A673 (cell line): ENCODE measurements at regions not wholly inside any gene's neighbourhood (a gene's known extent, or its start where the extent isn't known, plus 50 kb on each side); places are given as distances from the start of the nearest gene placed in this dataset.
A peak's percentile ranks its signal among the peaks of the same experiment; 100 is the strongest.

Source experiments
- BruUV-seq: library from RNA; stranded (reverse); fragments of 400-500 nt; replicated peaks from 2 replicates; lab custom pipeline; 2021; lab: Mats Ljungman, UMichigan
- CTCF ChIA-PET: fragments of 300-600 bp; sonication (Branson Sonifier 250); formaldehyde crosslinking; loops from one replicate; lab custom pipeline; 2022; ENCODE audit warnings: antibody characterized with exemption; lab: Charles Lee
- POLR2A ChIA-PET: fragments of 300-600 bp; sonication (Branson Sonifier 250); formaldehyde crosslinking; loops from one replicate; lab custom pipeline; 2022; ENCODE audit warnings: antibody characterized with exemption; ENCODE audit not compliant: low non-redundant PET; lab: Charles Lee
- DNase-seq: peaks from one replicate; pipeline ENCODE4 v3.0.0-alpha.2; 2015; ENCODE audit warnings: low spot score
- H3K27ac ChIP-seq: fragments of 200-600 bp; sonication (generic); 2 replicates; pipeline ENCODE4 v1.5.1; 2016; ENCODE audit warnings: mixed run types, low read depth, mild to moderate bottlenecking, mixed read lengths, antibody characterized with exemption, low read length; ENCODE audit not compliant: poor library complexity, severe bottlenecking
- H3K27me3 ChIP-seq: fragments of 200-600 bp; sonication (generic); replicated peaks from 2 replicates; pipeline ENCODE4 v1.6.1; 2017; ENCODE audit warnings: mixed run types, low read depth, mild to moderate bottlenecking, mixed read lengths, antibody characterized with exemption, low read length; ENCODE audit not compliant: insufficient read depth, poor library complexity
- H3K36me3 ChIP-seq: fragments of 200-600 bp; sonication (generic); 2 replicates; pipeline ENCODE4 v1.6.1; 2016; ENCODE audit warnings: mixed run types, mild to moderate bottlenecking, mixed read lengths, antibody characterized with exemption, low read length; ENCODE audit not compliant: insufficient read depth, poor library complexity, severe bottlenecking
- H3K4me1 ChIP-seq: fragments of 200-600 bp; sonication (generic); 2 replicates; pipeline ENCODE4 v1.6.1; 2017; ENCODE audit warnings: mixed run types, mild to moderate bottlenecking, mixed read lengths, antibody characterized with exemption, low read length; ENCODE audit not compliant: insufficient read depth, poor library complexity, severe bottlenecking
- H3K4me3 ChIP-seq: fragments of 200-600 bp; sonication (generic); 2 replicates; pipeline ENCODE4 v1.5.1; 2016; ENCODE audit warnings: low read depth, mixed run types, mild to moderate bottlenecking, mixed read lengths, low read length; ENCODE audit not compliant: poor library complexity, severe bottlenecking
- H3K9me3 ChIP-seq: fragments of 200-600 bp; sonication (generic); 2 replicates; pipeline ENCODE4 v1.6.1; 2016; ENCODE audit warnings: mixed run types, low read depth, mild to moderate bottlenecking, mixed read lengths, antibody characterized with exemption, low read length; ENCODE audit not compliant: poor library complexity, severe bottlenecking
- CTCF ChIP-seq: fragments of 300-800, 200-600 bp; sonication (generic); conservative IDR thresholded peaks from 2 replicates; pipeline ENCODE4 v1.5.1; 2017; ENCODE audit warnings: low read depth, mild to moderate bottlenecking, antibody characterized with exemption, low read length, moderate library complexity, mixed read lengths
- EZH2 ChIP-seq: fragments of 200-600 bp; sonication (generic); IDR thresholded peaks from 2 replicates; pipeline ENCODE4 v1.6.1; 2017; ENCODE audit warnings: borderline replicate concordance, low read depth, mild to moderate bottlenecking, mixed read lengths, antibody characterized with exemption, low read length; ENCODE audit not compliant: poor library complexity, severe bottlenecking
- intact Hi-C: fragments of 100-400 bp; cut with micrococcal nuclease; formaldehyde crosslinking; loops from one replicate; pipeline ENCODE4 v1.10.0; 2022; ENCODE audit not compliant: unreplicated experiment

- intact Hi-C loops, result no loop called here
- POLR2A ChIA-PET, result interaction anchor here (0.7 kb wide), 1 partner anchor 163 kb away, joined by 3 read pairs; no protein-coding TSS in a partner anchor
- TF ChIP-seq CTCF, result no peak
- TF ChIP-seq EZH2, result no peak
- H3K4me3 ChIP-seq, result no peak overlapping the region
- peaks cover 11% of the 10 kb centered on the region for H3K27me3 ChIP-seq
- DNase-seq, result peak; percentile 62
- BruUV-seq, result no TSS peak
- peaks cover 10% of the 10 kb centered on the region for H3K4me1 ChIP-seq
- no peak overlapping the region for H3K27ac ChIP-seq
- CTCF ChIA-PET, result interaction anchor here (1.0 kb wide), 1 partner anchor 34 kb away, joined by 3 read pairs; no protein-coding TSS in a partner anchor
- no peaks in the 10 kb centered on the region for H3K9me3 ChIP-seq
- H3K36me3 ChIP-seq, result no peaks in the 10 kb centered on the region
Measured at GRCh38 chr7:45295222-45295621, 137.6 kb downstream of the RAMP3 start.

GRCh38 chr7:45296748-45297147 lies 139.2 kb downstream of the RAMP3 start:
- peaks cover 24% of the 10 kb centered on the region for H3K27me3 ChIP-seq
- ChIA-PET POLR2A (no interaction called here), CTCF (no interaction called here)
- H3K4me1 ChIP-seq, result peaks cover 10% of the 10 kb centered on the region
- no peaks in the 10 kb centered on the region for H3K9me3 ChIP-seq
- no peak for DNase-seq
- BruUV-seq, result no TSS peak
- H3K4me3 ChIP-seq, result no peak overlapping the region
- intact Hi-C loops, result no loop called here
- no peaks in the 10 kb centered on the region for H3K36me3 ChIP-seq
- TF ChIP-seq EZH2 (no peak), CTCF (no peak)
- H3K27ac ChIP-seq, result no peak overlapping the region

- intact Hi-C loops, result no loop called here
- no TSS peak for BruUV-seq
- no peaks in the 10 kb centered on the region for H3K36me3 ChIP-seq
- TF ChIP-seq EZH2, result no peak
- TF ChIP-seq CTCF, result no peak
- no peaks in the 10 kb centered on the region for H3K9me3 ChIP-seq
- ChIA-PET POLR2A (no interaction called here), CTCF (no interaction called here)
- DNase-seq, result no peak
- H3K4me3 ChIP-seq, result no peak overlapping the region
- no peak overlapping the region for H3K27ac ChIP-seq
- no peaks in the 10 kb centered on the region for H3K4me1 ChIP-seq
- H3K27me3 ChIP-seq, result peaks cover 22% of the 10 kb centered on the region
Measured at GRCh38 chr7:45306752-45307305, 149.2 kb downstream of the RAMP3 start.
